ENCODE measurements at regions not wholly inside any gene's neighbourhood (a gene's known extent, or its start where the extent isn't known, plus 50 kb on each side); places are given as distances from the start of the nearest gene placed in this dataset.

DNA sequence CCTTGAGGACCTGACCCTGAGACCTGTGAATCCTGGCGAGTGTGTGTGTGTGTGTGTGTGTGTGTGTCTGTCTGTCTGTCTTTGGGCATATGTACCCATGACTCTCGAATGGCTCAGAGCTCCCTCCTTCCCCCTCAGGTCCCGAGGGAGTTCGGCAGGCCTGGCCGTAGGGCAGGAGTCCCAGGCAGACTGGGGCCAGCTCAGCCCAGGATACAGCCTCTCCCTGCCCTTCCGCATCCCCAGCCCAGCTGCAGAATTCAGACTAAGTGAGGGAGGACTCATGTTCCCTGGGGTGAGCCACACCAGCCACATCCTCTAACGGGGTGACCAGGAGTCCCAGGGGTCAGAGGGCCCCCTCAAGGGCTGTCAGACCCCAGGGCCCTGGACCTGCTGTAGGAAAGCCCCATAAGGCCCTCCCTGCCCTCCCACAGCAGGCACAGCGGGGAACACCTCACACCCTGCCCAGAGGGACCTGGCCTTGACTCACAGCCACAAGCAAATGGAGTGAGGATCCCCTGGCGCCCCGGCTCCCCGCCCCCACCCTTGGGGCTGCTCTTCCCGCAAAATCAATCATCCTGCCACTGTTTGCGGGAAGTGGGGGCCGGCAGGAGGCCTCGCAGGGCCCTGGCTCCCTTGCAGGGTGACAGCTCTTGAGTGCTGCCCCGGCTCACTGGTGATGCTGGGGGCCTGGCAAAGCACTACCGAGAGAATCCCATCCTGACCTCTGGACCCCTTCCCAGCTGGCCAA is 101.7 kb upstream of the CASZ1 start:
- DNase-seq = no peak

DNA sequence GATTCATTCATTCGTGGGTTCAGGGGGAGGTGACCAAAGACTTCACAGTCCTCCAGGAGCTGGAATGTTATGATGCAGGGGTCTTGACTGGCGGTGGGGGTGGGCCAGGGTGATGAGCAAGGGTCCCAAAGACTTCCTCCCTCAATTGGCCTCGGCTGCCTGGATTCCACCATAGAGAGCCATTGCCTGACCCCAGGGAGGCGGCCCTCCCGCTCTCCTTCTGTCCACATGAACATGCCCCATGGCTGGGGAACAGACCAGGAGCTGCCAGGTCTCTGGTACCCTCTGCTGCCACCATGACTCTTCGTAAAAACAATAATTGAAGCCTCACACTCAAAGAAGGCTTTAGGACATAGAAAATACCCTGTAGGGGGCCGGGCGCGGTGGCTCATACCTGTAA is 102.5 kb upstream of the CASZ1 start:
- no peak for DNase-seq

DNA sequence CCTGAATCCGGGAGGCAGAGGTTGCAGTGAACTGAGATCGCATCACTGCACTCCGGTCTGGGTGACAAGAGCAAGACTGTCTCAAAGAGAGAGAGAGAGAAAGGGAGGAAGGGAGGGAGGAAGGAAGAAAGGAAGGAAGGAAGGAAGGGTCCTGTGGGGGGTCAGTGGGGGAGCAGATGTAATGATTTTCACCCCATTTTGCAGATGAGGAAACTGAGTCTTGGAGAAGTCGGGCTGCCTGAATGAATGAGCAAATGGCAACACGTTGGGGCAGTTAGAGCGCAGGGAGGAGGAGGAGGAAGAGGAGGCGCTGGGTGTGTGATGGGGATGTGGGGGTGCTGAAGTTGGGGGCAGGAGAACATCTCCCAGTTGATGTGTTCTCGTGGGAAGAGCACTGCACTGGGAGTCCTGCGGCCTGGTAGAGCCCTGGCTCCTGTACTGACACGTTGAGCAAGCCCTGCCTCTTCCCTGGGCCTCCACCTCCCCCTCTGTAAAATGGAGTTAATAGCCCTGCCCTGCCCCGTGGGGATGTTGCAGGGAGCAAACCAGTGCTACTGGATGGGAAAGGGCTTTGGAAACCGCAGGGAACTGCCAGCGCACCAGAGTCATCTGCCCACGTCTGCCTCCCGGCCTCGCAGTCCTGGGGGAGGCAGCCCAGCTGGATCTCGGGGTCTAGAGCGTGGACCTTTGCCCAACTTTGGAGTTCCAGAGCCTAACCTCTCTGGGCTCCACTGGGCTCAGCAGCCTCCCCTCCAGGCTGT is 103.2 kb upstream of the CASZ1 start:
- no peak for DNase-seq

DNA sequence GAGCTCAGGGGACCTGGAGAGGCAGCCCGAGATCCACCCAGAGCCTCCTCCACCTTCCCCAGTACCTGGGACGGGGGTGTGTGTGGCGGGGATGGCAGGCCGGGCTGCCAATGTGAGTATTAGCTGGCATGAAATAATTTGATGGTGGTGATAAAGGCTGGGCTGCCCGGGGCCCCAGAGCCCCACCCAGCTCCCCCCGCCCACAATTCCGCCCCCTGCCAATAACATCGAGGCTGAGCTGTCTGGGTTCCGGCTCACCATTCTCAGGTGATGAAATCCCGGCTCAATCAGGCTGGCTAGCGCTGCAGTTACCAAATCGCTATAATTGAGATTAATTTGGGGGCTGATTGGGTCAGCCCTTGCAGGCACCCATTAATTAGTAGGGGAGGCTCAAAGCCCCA is 103.8 kb upstream of the CASZ1 start:
- DNase-seq = no peak

DNA sequence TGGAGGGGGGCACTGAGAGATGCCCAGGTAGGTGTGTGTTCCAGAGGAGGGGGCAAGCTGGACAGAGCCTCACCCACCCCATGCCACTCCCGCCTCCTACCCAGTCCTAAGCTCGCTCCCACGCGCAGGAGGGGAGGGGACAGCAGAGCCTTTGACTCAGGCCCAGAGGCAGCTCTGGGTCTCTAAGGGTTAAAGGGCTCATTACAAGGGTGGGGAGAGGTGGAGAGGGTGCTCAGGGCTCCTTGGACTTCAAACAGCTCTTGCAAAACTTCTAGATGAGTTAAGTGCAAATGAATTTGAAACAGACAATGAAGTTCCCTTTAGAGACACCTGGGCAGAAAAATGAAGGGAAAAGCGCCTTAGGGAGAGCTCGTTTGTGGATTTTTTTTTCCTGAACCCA is 104.2 kb upstream of the CASZ1 start:
- DNase-seq = peak; percentile 46

DNA sequence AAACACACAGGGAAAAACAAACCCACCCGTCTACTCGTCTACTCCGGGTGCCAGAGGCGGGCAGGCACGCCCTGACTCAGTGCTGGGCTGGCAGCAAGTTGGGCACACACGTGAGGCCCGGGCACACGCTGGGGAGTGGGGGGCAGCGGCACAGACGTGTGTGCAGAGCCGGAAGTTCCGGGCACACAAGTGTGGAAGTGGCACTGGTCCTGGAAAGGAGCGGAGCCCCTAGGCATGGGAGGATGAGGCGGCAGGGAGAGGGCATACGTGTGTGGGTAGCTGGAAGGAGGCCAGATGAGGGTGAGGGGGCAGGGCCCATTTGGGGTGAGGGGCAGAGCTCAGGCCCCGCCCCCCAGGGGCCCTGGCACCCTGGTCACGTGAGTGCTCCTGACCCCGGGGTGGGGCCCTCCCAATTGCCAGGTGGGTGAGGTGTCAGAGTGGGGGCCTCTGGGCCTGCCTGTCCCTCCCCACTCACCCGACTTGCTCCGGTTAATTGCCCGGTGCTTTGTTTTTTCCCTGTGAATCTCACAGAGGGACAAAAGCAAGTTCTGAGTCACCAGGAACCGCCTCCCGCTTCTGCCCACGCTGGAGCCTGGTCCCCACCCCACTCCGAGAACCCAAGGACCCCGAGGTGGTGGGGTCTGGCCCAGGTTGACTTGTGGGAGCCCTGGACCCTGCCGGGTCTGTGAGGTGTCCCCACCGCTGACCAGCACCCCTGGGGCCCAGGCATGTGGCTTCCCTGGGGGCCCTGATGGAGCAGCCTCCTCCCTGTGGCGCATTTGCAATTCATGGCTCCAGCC is 104.8 kb upstream of the CASZ1 start:
- DNase-seq = peak; percentile 51

DNA sequence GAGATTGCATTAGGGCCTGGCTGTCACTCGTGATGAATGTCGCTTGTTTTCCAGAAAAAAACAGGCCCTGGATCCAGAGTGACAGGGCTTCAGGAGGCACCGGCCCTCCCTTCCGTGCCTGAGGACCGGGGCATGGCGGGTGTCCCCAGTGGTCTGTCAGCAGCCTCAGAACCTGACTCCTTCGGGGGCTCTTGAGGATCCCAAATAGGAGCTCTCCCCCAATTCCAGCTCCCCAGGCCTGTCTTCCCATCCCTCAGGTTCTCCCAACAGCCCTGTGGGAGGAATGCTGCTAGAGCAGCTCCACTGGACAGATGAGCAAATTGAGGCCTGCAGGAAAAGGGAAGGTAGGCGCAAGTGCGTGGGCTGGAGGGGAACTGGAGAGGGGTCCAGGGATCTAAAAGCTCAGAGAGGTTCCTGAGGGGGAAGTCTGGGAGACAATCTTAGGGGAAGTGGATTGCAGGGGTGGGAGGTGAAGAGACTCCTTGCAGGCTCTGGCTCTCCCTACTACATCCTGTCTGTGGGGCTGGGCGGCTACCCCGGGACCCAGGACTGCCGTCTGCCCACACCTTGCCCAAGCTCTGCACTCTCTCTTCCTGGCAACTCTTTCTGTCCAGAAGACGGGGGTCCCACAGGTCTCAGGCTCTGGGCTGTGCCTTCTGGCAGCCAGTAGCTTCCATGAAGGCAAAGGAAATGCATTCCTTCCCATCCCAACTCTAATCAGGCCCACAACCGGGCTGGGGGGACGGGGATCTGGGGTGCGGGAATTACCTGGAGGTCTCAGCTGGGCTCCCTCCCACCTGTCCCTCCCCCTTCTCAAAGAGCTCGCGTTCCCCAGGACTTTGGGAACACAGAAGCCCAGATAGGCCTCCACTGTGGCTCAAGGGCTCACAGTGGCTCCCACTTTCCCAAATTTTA is 105.7 kb upstream of the CASZ1 start:
- DNase-seq = no peak

DNA sequence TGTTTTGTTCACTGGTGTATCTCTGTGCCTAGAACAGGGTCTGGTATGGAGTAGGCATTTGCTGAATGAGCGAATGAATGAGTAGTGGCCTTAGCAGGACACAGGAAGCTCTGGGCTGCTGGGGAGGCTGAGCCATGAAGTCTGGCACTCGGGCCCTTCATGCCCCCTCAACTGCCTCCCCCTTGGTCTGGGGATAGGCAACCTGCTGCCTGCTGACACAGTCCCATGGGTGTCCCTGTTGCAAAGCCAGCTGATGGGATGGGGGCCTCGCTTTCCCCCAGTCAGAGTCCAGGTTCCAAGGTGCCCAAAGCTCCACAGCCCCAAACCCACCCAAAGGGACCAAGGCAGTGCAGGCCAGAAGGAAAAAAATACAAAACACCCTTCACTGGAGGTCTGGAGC is 107.0 kb upstream of the CASZ1 start:
- no peak for DNase-seq

DNA sequence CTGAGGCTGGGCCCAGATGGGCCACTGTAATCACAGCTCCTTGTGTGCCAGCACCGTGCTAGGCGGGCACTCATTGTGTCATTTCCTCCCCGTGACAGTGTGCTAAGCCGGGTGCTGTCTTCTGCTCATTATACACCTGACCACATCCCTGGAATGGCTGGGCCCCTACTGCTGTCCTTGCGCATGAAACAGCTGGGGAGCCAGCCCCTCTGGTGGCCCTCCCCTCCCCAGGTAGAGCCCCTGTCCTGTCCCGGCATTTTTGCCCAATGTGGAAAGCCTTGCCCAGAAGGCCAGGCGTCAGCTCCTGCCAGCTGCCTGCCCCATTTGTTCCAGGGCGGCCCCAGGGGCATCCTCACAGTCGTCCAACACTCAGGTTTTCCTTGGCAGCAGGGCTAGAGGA is 107.4 kb upstream of the CASZ1 start:
- no peak for DNase-seq

DNA sequence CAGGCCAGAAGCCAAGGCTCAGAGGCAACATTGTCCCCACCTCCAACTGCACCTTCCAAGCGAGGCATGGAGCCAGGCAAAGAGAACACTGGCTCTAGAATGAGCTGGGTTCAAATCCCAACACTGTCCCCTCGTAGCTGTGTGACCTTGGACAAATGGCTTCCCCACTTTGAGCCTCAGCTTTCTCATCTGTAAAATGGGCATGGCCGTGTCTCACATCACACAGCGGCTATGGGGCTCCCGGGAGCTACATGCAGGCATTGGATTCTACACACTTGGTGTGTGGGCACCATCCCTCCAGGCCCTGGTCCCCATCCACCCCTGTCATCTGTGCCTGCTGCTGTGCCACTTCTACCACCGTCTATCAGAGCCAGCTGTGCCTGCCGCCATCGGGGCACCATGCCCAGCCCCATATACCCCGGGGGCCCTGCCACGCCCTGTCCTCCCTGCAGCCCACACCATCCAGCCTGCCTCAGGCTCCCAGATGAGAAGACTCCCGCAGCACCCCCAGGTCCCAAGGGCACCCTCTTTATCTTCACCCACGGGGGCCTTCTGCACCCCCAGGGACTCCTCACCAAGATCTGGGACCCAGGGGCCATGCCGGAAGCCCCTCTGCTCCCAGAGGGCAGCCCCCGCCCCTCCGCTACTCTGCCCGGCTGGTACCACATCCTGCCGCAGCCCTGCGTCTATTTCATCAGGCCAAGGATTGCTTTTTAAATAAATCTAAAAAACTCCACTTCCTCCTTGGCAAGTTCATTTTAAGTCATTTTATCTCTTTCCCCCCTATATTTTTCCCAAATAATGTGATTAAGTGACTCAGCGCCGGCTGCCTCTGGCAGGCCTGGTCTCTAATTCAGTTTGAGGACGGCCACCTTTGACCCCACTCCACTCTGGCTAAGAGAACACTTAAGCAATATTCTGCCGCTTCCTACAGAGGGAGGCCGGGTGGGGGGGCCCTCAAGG is 107.8 kb upstream of the TARDBP start:
- DNase-seq = no peak

DNA sequence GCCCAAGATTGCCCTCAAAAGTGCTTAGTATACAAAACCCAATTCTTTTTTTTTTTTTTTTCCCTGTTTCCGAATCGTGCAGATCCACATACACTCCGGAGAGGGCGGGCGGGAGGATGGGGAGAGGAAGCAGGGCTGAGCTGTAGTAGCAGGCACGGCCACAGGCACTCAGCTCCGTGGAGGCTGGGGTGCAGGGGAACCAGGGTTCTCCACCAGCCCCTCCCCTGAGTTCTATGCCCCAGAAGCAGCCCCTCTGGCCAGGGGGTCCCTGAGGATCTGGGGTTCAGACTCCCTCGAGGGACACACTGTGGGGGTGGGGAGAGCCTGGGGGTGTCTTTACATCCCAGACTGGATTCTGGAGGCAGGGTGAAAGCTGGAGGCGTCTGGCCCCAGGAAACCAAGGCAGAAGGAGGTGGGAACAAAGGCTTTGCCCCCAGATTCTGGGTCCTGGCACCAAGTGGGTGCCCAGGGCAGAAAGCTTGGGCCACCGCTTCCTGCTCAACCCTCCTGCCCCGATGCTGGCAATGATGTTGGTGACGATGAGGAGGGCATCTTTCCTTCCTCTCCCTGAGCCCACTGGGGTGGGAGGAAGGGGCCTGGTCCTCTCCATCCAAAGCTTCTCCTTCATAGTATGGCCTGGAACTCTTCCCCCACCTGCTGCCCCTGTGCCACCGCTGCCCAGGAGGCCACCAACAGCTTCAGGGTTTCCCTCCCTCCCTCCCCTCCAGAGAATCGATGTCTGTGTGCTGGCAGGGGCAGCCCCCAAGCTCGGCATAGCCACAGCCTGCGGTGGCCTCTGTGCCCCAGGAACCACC is 106.4 kb upstream of the TARDBP start:
- DNase-seq = no peak

DNA sequence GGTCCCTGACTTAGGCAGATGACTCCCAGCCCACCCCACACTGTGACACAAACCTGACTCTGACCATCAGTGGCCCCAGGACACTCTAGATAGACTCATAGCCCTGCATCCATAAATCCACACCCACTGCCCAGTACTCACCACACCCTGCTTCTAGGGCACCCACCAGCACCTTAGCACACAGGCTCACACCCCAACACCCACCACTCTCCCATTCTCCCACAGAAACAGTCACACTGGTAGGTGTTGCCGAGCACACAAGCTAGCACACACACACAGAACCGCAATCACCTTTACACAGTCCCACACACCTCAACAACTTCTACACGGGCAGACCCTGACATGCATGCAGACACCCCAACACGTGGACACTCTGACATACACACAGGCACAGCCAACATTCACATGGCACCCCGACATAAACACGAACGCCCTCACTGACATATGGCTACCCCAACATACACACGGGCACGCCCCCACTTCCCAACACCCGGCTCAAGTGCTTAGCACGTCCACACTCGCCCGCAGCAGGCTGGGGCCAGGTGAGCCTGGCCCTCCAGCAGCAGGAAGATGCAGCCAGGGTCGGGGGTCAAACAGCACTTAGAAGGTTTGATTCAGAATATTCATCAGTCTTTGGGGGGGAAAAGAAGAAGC is 105.5 kb upstream of the TARDBP start:
- DNase-seq = peak; percentile 54

DNA sequence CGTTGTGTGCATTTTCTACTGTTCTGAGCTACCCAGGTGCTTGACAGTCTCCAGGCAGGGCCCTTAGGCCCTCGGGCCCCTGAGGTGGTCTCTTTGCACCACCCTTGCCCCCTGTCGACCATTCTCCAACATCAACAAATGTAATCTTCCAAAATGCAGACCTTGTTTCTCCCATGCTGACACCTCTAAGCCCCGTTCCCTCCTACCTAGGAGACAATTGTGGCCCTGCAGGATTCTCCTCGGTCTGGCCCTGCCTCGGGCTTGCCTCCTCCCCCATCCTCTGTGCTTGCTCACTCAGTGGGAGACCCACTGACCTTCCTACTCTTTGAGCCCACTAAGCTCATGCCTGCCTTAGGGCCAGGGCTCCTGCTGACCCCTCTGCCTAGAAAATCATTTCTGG is 104.2 kb upstream of the TARDBP start:
- no peak for DNase-seq

DNA sequence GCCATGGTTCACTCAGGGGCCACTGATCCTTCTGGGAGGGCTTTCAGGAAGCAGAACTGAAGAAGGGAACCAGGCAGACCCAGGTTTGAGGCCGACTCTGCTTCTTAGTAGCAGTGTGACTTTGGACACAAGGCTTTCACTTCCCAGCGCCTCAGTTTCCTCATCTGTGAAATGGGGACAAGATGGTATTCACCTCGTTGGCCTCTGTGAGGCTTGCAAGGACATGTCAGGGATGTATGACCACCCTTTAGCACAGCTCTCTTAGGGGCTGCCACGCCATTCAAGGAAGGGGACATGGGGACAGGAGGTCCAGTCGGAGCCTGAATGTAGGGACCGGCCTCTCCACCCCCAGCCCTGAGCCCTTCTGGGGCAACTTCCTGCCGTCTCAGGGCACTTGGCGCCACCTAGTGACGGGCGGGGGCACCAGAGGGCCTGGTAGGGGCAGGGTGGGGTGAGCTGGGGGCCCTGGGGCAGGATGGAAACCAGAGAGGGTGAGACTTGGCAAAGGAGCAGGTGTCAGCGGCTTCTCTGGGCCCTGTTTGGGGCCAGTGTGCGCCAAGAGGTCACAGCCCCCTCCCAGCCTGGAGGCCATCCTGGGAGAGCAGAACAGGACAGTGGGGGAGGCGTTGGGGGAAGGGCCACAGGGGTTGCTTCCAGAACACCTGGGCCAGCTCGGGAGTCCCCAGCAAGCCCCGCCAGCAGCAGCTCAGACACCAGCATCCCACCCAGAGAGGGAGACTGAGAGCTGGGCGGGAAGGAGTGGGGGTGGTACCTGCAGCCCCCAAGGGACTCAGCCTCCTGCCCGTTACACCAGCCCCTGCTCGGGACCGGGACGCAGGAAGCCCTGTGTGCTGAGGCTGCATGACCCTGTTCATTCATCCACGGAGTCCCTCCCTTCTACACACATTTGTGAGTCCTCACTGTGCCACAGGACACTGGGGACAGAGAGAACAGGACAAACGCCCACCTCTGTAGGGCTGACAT is 102.5 kb upstream of the TARDBP start:
- DNase-seq = peak; percentile 6

DNA sequence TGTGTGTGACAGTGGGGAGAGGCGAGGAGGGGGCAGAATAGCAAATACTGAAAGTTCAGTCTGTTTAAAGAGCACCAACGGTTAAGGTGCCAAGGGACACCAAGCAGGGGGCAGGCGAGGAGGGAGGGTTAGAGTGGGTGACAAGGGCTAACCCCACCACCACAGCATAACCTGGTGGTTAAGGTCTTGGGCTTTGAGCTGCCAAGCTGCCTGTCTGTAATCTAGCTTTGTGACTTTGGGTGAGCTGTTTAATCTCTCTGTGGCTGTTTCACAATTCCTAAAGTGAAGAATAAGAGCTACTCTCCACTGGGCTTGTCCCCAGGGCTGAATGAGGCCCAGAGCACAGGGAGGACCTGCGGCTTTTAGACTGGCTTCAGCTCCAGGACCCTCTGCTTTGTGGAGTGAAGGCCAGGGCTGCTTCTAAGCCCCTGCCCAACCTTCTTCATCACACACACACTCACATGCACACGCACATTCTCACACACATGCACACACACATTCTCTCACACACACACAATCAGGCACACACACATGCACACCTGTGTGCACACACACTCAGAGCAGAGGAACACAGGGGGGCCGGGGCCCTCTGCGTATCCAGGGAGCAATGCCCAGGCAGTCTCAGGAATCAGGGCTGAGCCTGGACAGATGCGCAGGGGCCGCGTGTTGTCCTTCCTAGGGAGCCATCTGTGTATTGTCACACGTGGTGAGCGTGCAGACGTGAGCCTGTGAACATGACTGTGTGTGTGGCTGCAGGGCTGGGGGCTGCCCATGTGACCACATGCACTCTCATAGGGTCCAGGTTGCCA is 101.6 kb upstream of the TARDBP start:
- no peak for DNase-seq

DNA sequence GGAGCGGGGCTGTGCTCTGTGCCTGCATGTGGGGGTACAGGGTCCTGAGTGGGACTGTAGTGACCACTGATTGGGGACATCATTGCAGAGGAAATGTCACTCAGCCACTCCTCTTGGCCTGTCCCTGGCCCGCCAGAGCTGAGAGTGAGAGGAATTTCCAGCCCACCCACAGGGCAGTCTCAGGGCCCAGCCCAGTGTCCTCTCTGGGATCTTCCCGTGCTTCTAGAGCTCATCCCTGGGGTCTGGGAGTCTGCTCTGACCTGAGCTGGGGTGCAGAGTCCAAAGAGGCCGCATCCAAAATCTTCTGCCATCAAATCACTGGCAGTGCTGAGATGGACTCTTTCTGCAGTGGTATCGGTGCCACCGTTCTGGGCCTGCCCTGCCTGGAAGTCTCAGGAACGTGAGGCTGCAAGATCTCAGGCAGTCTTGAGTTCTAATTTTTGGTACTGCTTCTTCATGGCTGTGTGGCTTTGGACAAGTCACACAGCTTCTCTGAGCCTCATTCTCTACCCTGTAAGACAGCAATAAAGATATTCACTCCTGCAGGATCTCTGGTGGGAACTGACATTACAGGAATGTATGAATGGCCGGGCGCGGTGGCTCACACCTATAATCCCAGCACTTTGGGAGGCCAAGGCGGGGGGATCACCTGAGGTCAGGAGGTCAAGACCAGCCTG is 100.8 kb upstream of the TARDBP start:
- DNase-seq = no peak

DNA sequence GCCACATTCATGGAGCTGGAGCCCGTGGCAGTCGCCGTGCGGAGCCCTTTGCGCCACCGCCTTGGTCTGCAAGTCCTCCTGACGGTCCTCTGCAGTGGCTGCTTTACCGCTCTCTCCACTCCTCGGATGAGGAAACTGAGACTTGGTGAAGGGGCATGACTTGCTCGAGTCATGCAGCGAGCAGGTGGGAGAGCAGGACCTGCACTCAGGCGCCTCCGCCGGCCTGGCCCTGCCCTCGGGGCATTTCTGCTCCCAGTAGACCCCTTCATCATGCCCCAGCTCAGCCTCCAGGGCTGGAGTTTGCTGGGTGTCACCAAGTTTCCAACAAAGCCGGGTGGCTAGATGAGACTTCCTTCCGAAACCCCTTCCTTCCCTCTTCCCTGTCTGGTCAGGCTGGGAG is 100.0 kb upstream of the TARDBP start:
- DNase-seq = no peak

All from DMS79 treated with DMSO at 0.1 percent for 48 hours (cell line).